ENCODE measurements at regions not wholly inside any gene's neighbourhood (a gene's known extent, or its start where the extent isn't known, plus 50 kb on each side); places are given as distances from the start of the nearest gene placed in this dataset.
A peak's percentile ranks its signal among the peaks of the same experiment; 100 is the strongest.

GRCh38 chr6:122180132-122180531 lies 219.3 kb upstream of the HSF2 start:
- H3T11ph ChIP-seq (ENCODE audit: low read length), result no peak overlapping the region
- no peak overlapping the region for H2AFZ ChIP-seq (ENCODE audit: low read length)
- no peak overlapping the region for H3K9ac ChIP-seq (ENCODE audit: extremely low read depth, insufficient read length, low read length)
- no peak overlapping the region for H3K23ac ChIP-seq (ENCODE audit: insufficient read length, low read depth, low read length)
- H3K14ac ChIP-seq (ENCODE audit: insufficient read depth, low read length), result no peak overlapping the region
- no peaks in the 10 kb centered on the region for H3K79me2 ChIP-seq (ENCODE audit: insufficient read depth, low read length)
- H3K56ac ChIP-seq (ENCODE audit: insufficient read length, low read depth, low read length), result no peak overlapping the region
- no peaks in the 10 kb centered on the region for H4K20me1 ChIP-seq (ENCODE audit: control insufficient read depth, insufficient read depth, insufficient read length)
- H4K5ac ChIP-seq (ENCODE audit: insufficient read length, low read depth, low read length), result no peak overlapping the region
- no peaks in the 10 kb centered on the region for H3K27me3 ChIP-seq (ENCODE audit: insufficient read depth, low read length)
- H2BK20ac ChIP-seq (ENCODE audit: low read depth, low read length, poor library complexity, severe bottlenecking), result no peak overlapping the region
- Mint-ChIP-seq H3K36me3 (ENCODE audit: insufficient read depth in 1 of 3, low read depth in 3 of 3) (no peaks in the 10 kb centered on the region), H3K27ac (no peak overlapping the region), H3K9me3 (no peaks in the 10 kb centered on the region), H3K27me3 (ENCODE audit: low read depth) (no peaks in the 10 kb centered on the region), H3K4me3 (no peak overlapping the region), H3K4me1 (peaks cover 10 to 13% of the 10 kb centered on the region in 2 experiments)
- H2AK5ac ChIP-seq (ENCODE audit: insufficient read length, low read length), result no peak overlapping the region
- no peaks in the 10 kb centered on the region for H3K79me1 ChIP-seq (ENCODE audit: insufficient read depth, low read depth, low read length, poor library complexity, severe bottlenecking)
- no peaks in the 10 kb centered on the region for H3K23me2 ChIP-seq (ENCODE audit: insufficient read length, low read depth, low read length, poor library complexity, severe bottlenecking)
- no peak overlapping the region for H3K4me2 ChIP-seq (ENCODE audit: insufficient read depth, insufficient read length, low read length)
- H2BK15ac ChIP-seq (ENCODE audit: low read depth, low read length), result no peak overlapping the region
- no peak overlapping the region for H3K4ac ChIP-seq (ENCODE audit: low read depth, low read length)
- no peak overlapping the region for H4K8ac ChIP-seq (replicated peaks; ENCODE audit: insufficient read length, low read depth, low read length)
- peak; percentile 34; the same call in 1 of the 3 replicates for TF ChIP-seq CTCF (conservative IDR thresholded peaks at IDR 0.05)
- no peak overlapping the region for H2BK120ac ChIP-seq (ENCODE audit: low read depth, low read length, poor library complexity, severe bottlenecking)
- no peak overlapping the region for H3K27ac ChIP-seq (ENCODE audit: insufficient read length, low read depth, low read length)
- H3K4me1 ChIP-seq (ENCODE audit: insufficient read depth, low read length), result no peaks in the 10 kb centered on the region
- H4K91ac ChIP-seq (ENCODE audit: insufficient read length, low read depth, low read length), result no peak overlapping the region
- no peaks in the 10 kb centered on the region for H3K9me3 ChIP-seq (ENCODE audit: control insufficient read depth, low read depth, low read length)
- DNase-seq, result no peak
- WGBS (ENCODE audit: extremely low coverage, insufficient read length, low lambda C conversion rate), result no CpG with 5 or more reads among the region's 1 CpG
- no peak overlapping the region for H2BK5ac ChIP-seq (ENCODE audit: insufficient read length, low read length)
- no peak overlapping the region for H2BK12ac ChIP-seq (ENCODE audit: insufficient read length, low read depth, low read length)
- no peak overlapping the region for H3K18ac ChIP-seq (ENCODE audit: insufficient read length, low read depth, low read length)

Measured in H9 (cell line).